GM04504 (cell line): ENCODE measurements at regions not wholly inside any gene's neighbourhood (a gene's known extent, or its start where the extent isn't known, plus 50 kb on each side); places are given as distances from the start of the nearest gene placed in this dataset.
"Not testable (repeated sequence)": the region's sequence is repeated elsewhere in the genome, so short reads cannot be mapped to it uniquely, and the experiment has no call there.

Experiments
- DNase-seq: peaks from one replicate; pipeline ENCODE4 v3.0.0-alpha.2; 2012; ENCODE audit warnings: low read depth

GRCh38 chr22:25395915-25396314 is 168.6 kb upstream of the GRK3 start:
- DNase-seq, result no peak

DNA sequence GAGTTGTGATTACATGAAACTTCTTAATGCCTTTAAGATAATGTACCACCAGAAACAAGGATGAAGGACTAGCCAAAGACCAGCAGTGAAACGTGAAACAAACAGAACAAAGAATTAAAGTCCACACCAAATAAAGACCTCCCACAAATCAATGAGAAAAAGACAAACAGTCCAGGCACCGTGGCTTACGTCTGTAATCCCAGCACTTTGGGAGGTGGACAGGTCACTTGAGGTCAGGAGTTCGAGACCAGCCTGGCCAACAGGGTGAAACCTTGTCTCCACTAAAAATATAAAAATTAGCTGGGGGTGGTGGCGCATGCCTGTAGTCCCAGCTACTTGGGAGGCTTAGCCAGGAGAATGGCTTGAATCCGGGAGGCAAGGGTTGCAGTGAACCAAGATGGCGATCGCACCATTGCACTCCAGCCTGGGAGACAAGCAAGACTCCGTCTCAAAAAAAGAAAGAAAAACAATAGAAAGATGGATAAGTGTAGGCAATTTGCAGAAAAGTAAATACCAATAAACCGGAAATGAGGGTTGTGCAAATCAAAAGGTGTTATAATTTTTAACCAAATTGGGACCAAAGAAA is 167.8 kb upstream of the GRK3 start:
- DNase-seq, result no peak

DNA sequence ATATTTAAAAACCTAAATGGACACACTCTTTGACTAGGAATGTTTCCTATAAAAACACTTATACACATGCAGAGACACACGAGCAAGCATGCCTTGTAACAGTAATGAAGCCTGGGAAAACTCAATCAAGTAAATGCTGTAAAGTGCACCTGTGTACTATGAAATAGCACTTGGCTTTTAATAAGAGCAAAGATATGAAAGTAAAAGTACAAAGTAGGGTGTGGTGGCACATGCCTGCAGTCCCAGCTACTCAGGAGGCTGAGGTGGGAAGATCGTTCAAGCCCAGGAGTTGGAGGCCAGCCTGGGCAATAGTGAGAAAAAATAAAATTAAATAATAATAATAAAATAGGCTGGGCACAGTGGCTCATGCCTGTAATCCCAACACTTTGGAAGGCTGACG is 166.9 kb upstream of the GRK3 start:
- DNase-seq, result no peak

- not testable (repeated sequence) for DNase-seq
Observed at GRCh38 chr22:25398591-25399062, 165.8 kb upstream of the GRK3 start.

GRCh38 chr22:25399649-25400151 is 164.8 kb upstream of the GRK3 start:
- DNase-seq, result no peak

DNA sequence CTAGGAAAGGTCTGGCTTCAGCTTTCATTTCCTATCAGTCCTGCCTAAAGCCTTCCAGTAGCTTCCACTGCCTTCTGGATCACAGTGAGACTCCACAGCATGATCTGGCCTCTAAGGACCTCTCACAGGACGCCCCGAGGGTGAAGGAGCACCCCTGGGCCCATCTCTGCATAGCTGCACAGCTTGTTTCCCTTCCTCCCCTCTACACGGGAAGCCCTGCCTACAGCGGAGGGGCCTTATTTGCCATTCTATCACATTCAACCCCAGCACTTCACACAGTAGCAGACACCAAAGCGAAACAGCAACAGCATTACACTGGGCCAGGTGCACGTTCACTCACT is 162.3 kb upstream of the GRK3 start:
- DNase-seq, result no peak

DNA sequence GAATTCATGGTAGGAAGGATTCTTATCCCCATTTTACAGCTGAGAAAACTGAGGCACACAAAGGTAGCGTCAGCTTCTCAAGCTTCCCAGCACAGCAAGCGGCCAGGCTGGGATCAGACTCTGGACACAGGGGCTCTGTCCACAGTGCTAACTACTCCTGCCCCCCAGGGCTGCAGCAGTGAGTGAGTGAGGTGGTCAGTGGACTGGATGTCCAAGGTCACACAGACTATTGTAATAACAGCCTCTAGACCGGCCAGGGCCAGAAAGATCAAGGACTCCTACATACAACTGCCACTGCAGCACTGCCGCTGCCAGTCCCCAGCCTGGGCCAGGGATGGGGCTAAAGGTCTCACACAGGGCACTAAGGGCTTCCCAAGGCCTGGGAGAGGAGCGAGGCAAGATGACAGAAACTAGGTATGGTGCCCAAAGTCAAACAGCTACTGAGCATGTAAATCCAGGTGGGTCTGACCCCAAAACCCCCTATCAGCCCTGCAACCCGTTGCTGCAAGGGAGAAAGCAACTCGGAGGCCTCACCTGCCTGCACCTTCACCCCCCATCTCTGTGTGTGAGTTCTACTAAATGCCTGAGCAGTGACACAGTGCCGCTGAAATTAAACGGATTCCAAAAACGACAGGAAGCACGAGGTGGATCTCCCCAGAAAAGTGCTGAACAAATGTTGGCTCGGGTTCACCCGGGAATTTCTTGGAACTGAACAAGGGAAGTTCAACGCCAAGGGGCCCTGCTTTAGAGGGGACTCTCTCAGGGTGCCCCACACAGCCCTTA is 161.8 kb upstream of the GRK3 start:
- DNase-seq, result no peak

- DNase-seq, result no peak
Observed at GRCh38 chr22:25403284-25403810, 161.1 kb upstream of the GRK3 start.

DNA sequence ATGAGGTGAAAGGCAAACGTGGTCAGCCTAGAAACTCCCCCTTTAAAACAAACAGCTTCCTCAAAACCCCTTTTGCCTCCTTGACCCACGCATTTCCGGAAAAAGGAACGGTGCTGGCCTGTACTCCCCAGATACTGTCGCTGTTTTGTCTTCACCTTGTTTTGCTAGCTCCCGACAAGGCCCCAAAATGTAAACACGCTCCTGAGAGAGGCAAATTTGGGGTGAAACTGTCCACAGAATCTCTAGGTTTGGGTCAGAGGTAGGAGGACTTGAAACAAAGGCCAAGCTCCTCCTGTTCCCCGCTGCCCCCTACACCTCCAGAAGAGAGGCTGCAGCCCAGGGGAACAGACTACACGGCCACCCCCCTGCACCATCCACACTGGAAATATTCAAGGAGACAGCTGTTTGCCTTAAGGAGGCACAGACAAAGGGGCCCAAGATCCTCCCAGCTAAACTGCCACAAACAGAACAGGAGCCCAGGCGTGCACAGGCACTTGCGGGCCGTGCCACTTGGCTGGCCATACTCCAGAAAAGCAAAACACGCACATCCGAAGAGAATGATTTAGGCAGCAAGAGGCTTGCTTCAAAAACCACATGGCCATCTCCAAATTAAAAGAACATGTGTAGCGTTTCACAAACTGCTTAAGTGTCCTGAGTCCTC is 160.5 kb upstream of the GRK3 start:
- peak; percentile 41 for DNase-seq

DNA sequence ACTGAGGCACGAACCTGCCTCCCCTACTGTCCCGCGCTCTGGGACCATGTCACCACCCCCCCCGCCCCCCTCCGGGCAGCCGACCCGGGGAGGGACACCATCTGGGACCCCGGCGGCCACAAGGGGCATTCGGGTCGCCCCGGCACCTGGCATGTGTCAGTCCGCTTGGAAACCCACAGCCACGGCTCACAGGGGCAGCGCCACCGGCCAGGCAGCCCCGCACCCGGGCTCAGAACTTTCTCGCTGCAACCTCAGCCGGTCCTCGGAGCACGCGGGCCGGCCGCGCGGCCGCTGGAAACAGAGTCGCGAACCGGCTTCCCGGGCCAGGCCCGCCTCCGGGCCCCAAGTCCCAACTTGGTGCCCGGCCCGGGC is 159.9 kb upstream of the GRK3 start:
- DNase-seq, result no peak

DNA sequence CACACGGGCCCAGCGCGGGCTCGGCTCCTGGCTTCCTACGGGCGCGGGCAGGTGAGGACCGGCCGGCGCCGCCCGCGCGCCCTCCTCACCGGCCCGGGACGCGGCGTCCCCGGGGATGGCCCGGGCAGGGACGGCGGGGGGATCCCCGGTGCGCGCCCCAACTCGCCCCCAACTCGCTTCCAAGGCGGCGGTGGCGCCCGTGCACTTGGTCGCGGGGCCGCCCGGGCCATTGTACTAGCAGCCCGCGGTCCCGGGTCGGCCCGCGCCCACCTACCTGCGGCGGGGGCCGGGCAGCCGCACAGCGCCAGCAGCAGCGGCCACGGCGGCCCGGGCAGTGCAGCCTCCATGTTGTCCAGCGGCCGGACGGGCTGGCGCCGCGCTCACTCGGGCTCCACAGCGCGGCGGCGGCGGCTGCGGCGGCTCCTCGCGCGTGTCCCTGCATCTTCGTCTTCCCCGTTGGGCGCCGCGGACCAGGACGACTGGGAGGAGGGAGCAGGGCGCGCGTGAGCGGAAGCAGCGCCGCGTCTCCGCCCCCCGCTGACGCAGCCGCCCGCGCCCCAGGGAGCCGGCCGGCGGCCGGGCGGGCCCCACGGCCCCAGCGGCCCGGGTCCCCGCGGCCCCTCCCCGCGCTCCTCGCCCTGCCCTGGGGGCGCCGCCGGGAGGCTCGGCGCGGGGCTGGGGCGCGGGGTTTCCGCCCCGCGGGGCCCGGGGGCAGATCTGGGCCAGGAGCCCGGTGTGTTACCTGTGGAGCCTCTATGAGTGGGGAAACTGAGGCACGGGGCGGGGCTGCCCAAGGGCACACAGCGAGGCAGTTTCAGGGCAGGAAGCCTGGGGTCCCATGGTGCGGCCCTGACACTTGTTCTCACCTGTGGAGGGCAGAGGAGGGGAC is 159.3 kb upstream of the GRK3 start:
- peak; percentile 36 for DNase-seq

GRCh38 chr22:25405841-25406509 is 158.5 kb upstream of the GRK3 start:
- no peak for DNase-seq

GRCh38 chr22:25406510-25407210 is 157.8 kb upstream of the GRK3 start:
- DNase-seq, result no peak

DNA sequence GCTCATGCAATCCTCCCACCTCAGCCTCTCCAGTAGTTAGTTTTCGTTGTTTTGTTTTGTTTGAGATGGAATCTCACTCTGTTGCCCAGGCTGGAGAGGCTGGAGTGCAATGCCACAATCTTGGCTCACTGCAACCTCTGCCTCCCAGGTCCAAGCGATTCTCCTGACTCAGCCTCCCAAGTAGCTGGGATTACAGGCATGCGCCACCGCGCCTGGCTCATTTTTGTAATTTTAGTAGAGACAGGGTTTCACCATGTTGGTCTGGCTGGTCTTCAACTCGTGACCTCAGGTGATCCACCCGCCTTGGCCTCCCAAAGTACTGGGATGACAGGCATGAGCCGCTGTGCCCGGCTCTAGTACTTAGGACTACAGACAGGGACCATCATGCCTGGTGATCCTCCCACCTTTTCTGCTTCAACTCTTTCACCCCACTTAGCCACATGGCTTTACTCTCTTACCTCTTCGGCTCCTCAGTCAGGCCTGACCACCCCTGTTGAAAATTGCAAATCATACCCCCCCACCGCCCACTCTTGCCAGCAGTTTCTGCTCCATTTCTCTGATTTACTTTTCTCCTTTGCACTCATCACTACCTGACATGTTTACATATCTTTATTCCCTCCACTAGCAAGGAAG is 157.1 kb upstream of the GRK3 start:
- no peak for DNase-seq

DNA sequence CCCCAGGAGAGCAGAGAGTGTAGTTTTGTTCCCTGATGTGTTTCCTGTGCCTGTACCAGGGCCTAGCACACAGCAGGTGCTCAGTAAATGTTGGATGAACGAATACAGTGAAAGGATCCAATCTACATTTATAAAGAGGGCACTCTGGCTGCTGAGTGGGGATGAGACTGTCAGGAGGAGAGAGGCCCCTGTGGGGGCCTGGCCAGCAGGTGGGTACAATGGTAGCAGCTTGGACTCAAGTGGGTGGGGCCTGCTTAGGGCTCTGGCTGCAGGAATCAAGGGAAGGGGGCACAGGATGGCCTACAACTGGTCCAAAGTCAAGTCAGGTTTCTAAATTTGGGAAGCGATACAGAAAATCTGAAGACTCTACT is 156.6 kb upstream of the GRK3 start:
- DNase-seq, result no peak

DNA sequence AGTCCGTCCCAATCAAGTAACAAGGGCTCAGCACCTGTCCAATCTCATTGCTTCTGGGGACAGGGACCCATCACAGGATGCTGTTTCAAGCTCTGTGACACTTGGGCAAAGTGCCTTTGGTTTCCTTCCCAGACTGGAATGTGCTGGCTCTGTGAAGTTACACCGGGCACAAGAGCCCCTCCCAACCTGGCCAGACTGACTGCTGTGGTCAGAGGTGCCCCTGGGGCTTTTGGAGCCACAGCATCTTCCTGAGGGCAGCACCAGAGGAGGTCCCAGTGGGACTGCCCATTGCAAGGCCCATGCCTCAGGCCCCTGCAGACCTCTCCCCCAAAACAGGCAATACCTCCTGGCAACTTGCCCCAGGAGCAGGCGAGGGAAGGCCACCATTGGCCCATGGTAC is 155.2 kb upstream of the GRK3 start:
- DNase-seq, result no peak

DNA sequence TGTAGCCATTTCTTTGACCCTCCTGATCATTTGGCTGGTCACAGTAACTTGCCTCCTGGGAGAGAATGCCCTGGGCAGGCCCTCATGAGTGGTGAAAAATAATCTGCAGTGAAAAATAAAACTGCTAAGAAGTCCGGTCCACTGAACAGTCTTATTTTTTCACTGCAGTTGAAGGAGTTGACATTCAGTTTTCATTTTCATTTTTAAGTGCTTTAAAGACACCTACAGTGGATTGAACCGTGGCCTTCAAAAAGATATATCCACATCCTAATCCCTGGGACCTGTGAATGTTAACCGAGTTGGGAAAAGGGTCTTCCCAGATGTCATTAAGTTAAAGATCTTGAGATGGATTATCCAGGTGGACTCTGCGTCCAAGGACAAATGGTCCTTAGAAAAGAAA is 153.6 kb upstream of the GRK3 start:
- no peak for DNase-seq

DNA sequence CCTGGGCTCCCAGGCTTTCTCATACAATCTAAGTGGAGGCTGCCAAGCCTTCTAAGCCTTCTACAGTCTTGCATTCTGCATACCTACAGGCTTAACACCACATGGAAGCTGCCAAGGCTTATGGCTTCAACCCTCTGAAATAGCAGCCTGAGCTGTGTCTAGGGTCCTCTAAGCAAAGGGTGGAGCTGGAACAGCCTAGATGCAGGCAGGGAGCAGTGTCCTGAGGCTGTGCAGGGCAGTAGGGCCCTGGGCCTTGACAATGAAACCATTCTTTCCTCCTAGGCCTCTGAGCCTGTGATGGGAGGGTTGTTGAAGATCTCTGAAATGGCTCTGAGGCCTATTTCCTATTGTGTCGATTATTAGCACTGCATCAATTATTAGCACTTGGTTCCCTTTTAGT is 150.9 kb upstream of the GRK3 start:
- no peak for DNase-seq

- not testable (repeated sequence) for DNase-seq
Observed at GRCh38 chr22:25415731-25416130, 148.7 kb upstream of the GRK3 start.

DNA sequence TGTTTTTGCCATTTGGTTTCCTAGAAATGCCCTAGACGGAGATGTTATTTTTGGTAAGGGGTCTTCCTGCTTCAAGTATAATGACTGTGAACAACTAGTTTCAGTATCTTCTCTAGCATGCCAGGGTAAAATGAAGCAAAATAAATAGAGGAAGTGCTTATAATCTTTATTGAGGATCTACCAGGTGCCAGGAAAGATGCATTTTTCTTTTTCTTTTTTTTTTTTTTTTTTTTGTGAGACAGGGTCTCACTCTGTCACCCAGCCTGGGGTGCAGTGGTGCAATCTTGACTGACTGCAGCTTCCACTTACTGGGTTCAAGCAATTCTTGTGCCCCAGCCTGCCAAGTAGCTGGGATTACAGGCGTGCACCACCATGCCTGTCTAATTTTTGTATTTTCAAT is 146.6 kb upstream of the GRK3 start:
- DNase-seq, result not testable (repeated sequence)
